ENCODE measurements at regions not wholly inside any gene's neighbourhood (a gene's known extent, or its start where the extent isn't known, plus 50 kb on each side); places are given as distances from the start of the nearest gene placed in this dataset.

DNA sequence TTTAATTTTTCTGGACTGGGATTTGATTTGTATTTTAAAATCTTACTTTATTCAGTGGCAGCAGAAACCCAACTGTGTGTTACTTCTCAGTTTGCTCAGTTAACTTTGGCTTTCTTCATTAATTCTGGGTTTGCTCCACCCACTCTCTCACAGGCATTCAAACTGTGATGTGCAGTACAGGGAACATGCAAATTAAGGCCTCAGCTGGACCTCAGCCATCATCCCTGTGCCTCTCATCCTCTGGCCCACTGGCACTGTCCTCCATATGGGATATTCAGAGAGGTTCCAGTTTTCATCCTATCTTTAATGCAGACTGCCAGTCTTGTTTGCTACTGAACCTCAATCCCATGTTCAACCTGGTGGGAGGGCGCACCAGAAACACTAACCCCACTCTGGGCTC, 743.4 kb upstream of the IGFBP3 start:
- ATAC-seq (ENCODE audit: low read depth) (no peak), DNase-seq (no peak)
- H3K9me3 ChIP-seq (ENCODE audit: control insufficient read depth, insufficient read depth, low read length) = no peaks in the 10 kb centered on the region; the same call in 1 of the 2 replicates
- CTCF ChIA-PET = no interaction called here
- no peak overlapping the region for H3K9ac ChIP-seq (ENCODE audit: low read depth, low read length)
- H3K79me1 ChIP-seq (ENCODE audit: low read depth in 1 of 2, low read length in 2 of 2) = no peaks in the 10 kb centered on the region
- no peaks in the 10 kb centered on the region; the same call in 1 of the 2 replicates for H3K9me1 ChIP-seq (ENCODE audit: insufficient read depth, low read length)
- POLR2A ChIA-PET (ENCODE audit: unreplicated experiment) = no interaction called here
- no peak overlapping the region for H3K56ac ChIP-seq (ENCODE audit: extremely low read depth, insufficient read depth, low read length)
- in situ Hi-C loops (cut with MboI; ENCODE audit: low sequenced_read_pairs) (no loop called here), dilution Hi-C loops (cut with HindIII; ENCODE audit: low sequenced_read_pairs, unreplicated experiment) (no loop called here), intact Hi-C loops (cut with micrococcal nuclease) (no loop called here)
- no peak for TF ChIP-seq MAZ (IDR thresholded peaks at IDR 0.05; ENCODE audit: borderline replicate concordance, low read depth, low read length)
- no peak for TF ChIP-seq RCOR1 (IDR thresholded peaks at IDR 0.05; ENCODE audit: insufficient replicate concordance, low read length)
- TF ChIP-seq, protein P1, sequence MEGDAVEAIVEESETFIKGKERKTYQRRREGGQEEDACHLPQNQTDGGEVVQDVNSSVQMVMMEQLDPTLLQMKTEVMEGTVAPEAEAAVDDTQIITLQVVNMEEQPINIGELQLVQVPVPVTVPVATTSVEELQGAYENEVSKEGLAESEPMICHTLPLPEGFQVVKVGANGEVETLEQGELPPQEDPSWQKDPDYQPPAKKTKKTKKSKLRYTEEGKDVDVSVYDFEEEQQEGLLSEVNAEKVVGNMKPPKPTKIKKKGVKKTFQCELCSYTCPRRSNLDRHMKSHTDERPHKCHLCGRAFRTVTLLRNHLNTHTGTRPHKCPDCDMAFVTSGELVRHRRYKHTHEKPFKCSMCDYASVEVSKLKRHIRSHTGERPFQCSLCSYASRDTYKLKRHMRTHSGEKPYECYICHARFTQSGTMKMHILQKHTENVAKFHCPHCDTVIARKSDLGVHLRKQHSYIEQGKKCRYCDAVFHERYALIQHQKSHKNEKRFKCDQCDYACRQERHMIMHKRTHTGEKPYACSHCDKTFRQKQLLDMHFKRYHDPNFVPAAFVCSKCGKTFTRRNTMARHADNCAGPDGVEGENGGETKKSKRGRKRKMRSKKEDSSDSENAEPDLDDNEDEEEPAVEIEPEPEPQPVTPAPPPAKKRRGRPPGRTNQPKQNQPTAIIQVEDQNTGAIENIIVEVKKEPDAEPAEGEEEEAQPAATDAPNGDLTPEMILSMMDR (conservative IDR thresholded peaks at IDR 0.05; ENCODE audit: low read depth, low read length) = no peak
- no peak for TF ChIP-seq RAD21 (IDR thresholded peaks at IDR 0.05; ENCODE audit: low read length)
- no peak for TF ChIP-seq SMC3 (IDR thresholded peaks at IDR 0.05; ENCODE audit: low read depth, low read length)
- TF ChIP-seq MXI1 (IDR thresholded peaks at IDR 0.05; ENCODE audit: borderline replicate concordance, low read depth, low read length) = no peak
- no peak for TF ChIP-seq CEBPB (IDR thresholded peaks at IDR 0.05; ENCODE audit: low read depth, low read length)
- no peak overlapping the region for H2BK15ac ChIP-seq (ENCODE audit: low read depth, low read length)
- no peak overlapping the region for H3K14ac ChIP-seq (replicated peaks; ENCODE audit: low read depth, low read length)
- no peak overlapping the region for H4K91ac ChIP-seq (ENCODE audit: insufficient read depth, low read depth, low read length)
- no peak overlapping the region for H3K18ac ChIP-seq (ENCODE audit: low read depth, low read length)
- H2BK20ac ChIP-seq (ENCODE audit: low read depth, low read length) = no peak overlapping the region
- H2BK120ac ChIP-seq (ENCODE audit: low read depth, low read length) = no peak overlapping the region
- H3K27me3 ChIP-seq (ENCODE audit: control insufficient read depth, insufficient read depth, low read length) = no peaks in the 10 kb centered on the region; the same call in 1 of the 2 replicates
- no peak overlapping the region for H2BK5ac ChIP-seq (ENCODE audit: low read depth, low read length, poor library complexity, severe bottlenecking)
- H3K23ac ChIP-seq (ENCODE audit: low read depth, low read length) = no peak overlapping the region
- no peak overlapping the region for H3K4me3 ChIP-seq (ENCODE audit: insufficient read depth, low read depth, low read length)
- no peak overlapping the region for H3K4me2 ChIP-seq (ENCODE audit: low read depth, low read length)
- H2AFZ ChIP-seq (replicated peaks; ENCODE audit: low read length, poor library complexity) = no peak overlapping the region
- no peak overlapping the region for H3K27ac ChIP-seq (ENCODE audit: insufficient read depth, low read length)
- H4K5ac ChIP-seq (ENCODE audit: low read depth, low read length) = no peak overlapping the region
- H2AK9ac ChIP-seq (replicated peaks; ENCODE audit: low read depth, low read length, poor library complexity) = no peak overlapping the region
- no TSS peak for BruUV-seq (replicated peaks)
- no peaks in the 10 kb centered on the region for H4K20me1 ChIP-seq (ENCODE audit: insufficient read depth, low read length)
- H4K8ac ChIP-seq (ENCODE audit: low read depth in 2 of 2, low read length in 2 of 2) = no peak overlapping the region
- H3K36me3 ChIP-seq (ENCODE audit: control insufficient read depth, insufficient read depth, low read length) = no peaks in the 10 kb centered on the region
- H3K4ac ChIP-seq (ENCODE audit: low read depth, low read length) = no peak overlapping the region
- H2AK5ac ChIP-seq (ENCODE audit: low read depth, low read length) = no peak overlapping the region
- WGBS, 2 experiments (ENCODE audit: extremely low coverage in 2 of 2, insufficient read length in 1 of 2) = 67% methylated on average over 1 of the region's 1 CpG; no CpG with 5 or more reads in 1 of the 2 experiments
- H3K4me1 ChIP-seq (ENCODE audit: control insufficient read depth, insufficient read depth, low read length) = no peaks in the 10 kb centered on the region

Data from IMR-90 (cell line).